Activated naive CD4-positive, alpha-beta T cell treated with anti-CD3 and anti-CD28 coated beads, Interleukin-2, amount 10 ng/mL, durations not matched to agents 7 days and 5 days (primary cell): ENCODE measurements at regions not wholly inside any gene's neighbourhood (a gene's known extent, or its start where the extent isn't known, plus 50 kb on each side); places are given as distances from the start of the nearest gene placed in this dataset.
"Not testable (repeated sequence)": the region's sequence is repeated elsewhere in the genome, so short reads cannot be mapped to it uniquely, and the experiment has no call there.

Experiments
- CTCF ChIA-PET: fragments of 350-600 bp; sonication (Branson Sonifier 250); formaldehyde crosslinking; loops from one replicate; lab custom pipeline; 2021; ENCODE audit warnings: antibody characterized with exemption; lab: Charles Lee
- DNase-seq: peaks from one replicate; pipeline ENCODE4 v3.0.0-alpha.2; 2020
- H3K27ac Mint-ChIP-seq: one replicate; pipeline ENCODE4 v1.8.0; 2021; ENCODE audit warnings: mild to moderate bottlenecking, moderate library complexity, mixed read lengths
- H3K27me3 Mint-ChIP-seq: one replicate; pipeline ENCODE4 v1.8.0; 2021; ENCODE audit warnings: mild to moderate bottlenecking, mixed read lengths
- H3K36me3 Mint-ChIP-seq: one replicate; pipeline ENCODE4 v1.8.0; 2021; ENCODE audit warnings: mixed read lengths
- H3K4me1 Mint-ChIP-seq: one replicate; pipeline ENCODE4 v1.8.0; 2021; ENCODE audit warnings: mixed read lengths
- H3K4me3 Mint-ChIP-seq: one replicate; pipeline ENCODE4 v1.8.0; 2021; ENCODE audit warnings: mild to moderate bottlenecking, moderate library complexity, mixed read lengths
- H3K9me3 Mint-ChIP-seq: one replicate; pipeline ENCODE4 v1.8.0; 2021; ENCODE audit warnings: mixed read lengths

DNA sequence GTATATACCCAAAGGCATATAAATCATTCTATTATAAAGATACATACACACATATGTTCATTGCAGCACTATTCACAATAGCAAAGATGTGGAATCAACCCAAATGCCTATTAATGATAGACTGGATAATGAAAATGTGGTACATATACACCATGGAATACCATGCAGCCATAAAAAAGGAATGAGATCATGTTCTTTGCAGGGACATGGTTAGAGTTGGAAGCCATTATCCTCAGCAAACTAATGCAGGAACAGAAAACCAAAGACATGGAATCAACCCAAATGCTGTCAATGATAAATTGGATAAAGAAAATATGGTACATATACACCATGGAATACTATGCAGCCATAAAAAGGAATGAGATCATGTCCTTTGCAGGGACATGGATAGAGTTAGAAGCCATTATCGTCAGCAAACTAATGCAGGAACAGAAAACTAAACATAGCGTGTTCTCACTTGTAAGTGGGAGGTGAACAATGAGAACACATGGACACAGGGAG lies 166.4 kb downstream of the TPBG start:
- CTCF ChIA-PET, H3K27me3 Mint-ChIP-seq, DNase-seq, H3K4me1 Mint-ChIP-seq, H3K36me3 Mint-ChIP-seq, H3K4me3 Mint-ChIP-seq, H3K9me3 Mint-ChIP-seq, H3K27ac Mint-ChIP-seq: not testable (repeated sequence)

DNA sequence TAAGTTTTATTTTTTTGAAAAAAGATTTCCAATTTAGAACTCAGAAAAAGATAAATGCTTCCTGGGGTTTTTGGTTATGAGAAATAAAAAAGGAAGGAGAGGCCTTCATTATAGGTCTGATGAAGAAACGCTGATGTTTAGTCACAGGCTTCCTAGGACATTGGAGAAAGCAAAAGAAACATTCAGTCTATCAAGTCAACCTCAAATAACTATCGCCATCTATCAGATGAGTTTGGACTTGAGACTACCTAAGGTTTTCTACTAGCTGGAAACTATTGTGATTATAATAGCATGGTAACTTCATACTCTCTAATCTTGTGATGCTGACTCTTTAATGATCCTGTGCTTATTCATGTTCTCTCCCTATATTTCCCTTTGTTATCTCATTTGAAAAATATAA lies 171.3 kb downstream of the TPBG start:
- CTCF ChIA-PET = no interaction called here

DNA sequence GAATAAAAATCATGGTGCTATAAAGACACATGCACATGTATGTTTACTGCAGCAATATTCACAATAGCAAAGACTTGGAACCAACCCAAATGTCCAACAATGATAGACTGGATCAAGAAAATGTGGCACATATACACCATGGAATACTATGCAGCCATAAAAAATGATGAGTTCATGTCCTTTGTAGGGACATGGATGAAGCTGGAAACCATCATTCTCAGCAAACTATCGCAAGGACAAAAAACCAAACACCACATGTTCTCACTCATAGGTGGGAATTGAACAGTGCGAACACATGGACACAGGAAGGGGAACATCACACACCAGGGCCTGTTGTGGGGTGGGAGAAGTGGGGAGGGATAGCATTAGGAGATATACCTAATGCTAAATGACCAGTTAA lies 185.9 kb downstream of the TPBG start:
- H3K9me3 Mint-ChIP-seq, H3K27ac Mint-ChIP-seq, H3K4me3 Mint-ChIP-seq, DNase-seq, CTCF ChIA-PET, H3K36me3 Mint-ChIP-seq, H3K4me1 Mint-ChIP-seq, H3K27me3 Mint-ChIP-seq: not testable (repeated sequence)

More for the DNA sequence above, 171.3 kb downstream of the TPBG start:
- H3K9me3 Mint-ChIP-seq = no peaks in the 10 kb centered on the region
- H3K4me3 Mint-ChIP-seq = no peak overlapping the region
- no peaks in the 10 kb centered on the region for H3K4me1 Mint-ChIP-seq
- no peak for DNase-seq
- H3K27me3 Mint-ChIP-seq = no peaks in the 10 kb centered on the region
- no peaks in the 10 kb centered on the region for H3K36me3 Mint-ChIP-seq
- H3K27ac Mint-ChIP-seq = no peak overlapping the region

DNA sequence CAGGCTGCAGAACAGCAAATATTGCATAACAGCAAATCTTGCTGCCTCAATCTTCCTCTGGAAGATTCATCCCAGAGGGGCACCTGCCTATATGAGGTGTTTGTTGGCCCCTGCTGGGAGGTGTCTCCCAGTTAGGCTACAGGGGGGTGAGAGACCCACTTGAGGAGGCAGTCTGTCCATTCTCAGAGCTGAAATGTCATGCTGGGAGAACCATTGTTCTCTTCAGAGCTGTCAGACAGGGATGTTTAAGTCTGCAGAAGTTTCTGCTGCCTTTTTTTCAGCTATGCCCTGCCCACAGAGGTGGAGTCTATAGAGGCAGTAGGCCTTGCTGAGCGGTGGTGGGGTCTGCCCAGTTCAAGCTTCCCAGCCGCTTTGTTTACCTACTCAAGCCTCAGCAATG lies 187.7 kb downstream of the TPBG start:
- DNase-seq, H3K4me3 Mint-ChIP-seq, H3K27ac Mint-ChIP-seq, H3K4me1 Mint-ChIP-seq, H3K36me3 Mint-ChIP-seq, H3K27me3 Mint-ChIP-seq, H3K9me3 Mint-ChIP-seq: not testable (repeated sequence)
- CTCF ChIA-PET = interaction anchor here (1.0 kb wide), 1 partner anchor 281 kb away, joined by 3 read pairs; no protein-coding TSS in a partner anchor

DNA sequence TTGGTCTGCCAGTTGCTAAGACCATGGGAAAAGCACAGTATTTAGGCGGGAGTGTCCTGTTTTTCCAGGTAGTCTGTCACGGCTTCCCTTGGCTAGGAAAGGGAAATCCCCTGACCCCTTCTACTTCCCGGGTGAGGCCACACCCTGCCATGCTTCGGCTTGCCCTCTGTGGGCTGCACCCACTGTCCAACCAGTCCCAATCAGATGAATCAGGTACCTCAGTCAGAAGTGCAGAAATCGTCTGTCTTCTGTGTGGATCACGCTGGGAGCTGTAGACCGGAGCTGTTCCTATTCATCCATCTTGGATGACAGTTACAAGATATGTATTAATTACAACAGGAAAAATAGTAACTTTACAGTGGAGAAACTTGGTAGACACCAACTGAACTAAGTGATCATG lies 188.2 kb downstream of the TPBG start:
- no peaks in the 10 kb centered on the region for H3K4me1 Mint-ChIP-seq

DNA sequence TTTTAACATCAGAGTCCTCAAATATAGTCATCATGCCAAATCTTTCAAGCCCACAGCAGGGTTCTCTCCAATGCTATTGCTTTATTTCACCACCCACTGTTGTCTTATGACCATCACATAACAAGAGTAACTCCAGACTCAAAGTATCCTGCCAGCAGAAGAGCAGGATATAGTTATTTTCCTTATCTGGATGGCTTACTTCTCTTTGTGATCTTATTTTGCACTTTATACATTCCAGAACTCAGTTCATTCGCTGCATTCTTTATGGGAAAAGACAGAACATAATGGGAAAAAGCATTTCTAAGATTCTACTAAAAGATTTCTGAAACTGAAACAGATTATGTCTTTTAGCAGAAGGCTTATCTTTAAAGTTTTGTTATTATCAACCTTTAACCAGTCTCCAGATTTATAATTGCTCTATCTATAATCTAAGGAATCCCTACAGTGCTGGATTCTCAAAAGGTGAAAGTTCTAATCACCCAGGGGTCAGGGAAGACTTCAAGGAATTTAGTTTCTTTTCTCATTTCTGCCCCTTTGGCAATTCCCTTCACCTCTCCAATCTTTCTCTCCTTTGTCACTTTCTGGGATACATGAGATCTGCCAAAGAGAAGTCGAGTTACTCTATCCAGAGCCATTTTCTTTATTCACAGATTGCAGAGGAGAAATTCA lies 190.4 kb downstream of the TPBG start:
- CTCF ChIA-PET = no interaction called here
- H3K9me3 Mint-ChIP-seq = peaks cover 4% of the 10 kb centered on the region
- DNase-seq = no peak
- H3K27ac Mint-ChIP-seq = no peak overlapping the region
- H3K36me3 Mint-ChIP-seq = no peaks in the 10 kb centered on the region
- no peak overlapping the region for H3K4me3 Mint-ChIP-seq
- no peaks in the 10 kb centered on the region for H3K4me1 Mint-ChIP-seq
- H3K27me3 Mint-ChIP-seq = no peaks in the 10 kb centered on the region

More for the DNA sequence above, 188.2 kb downstream of the TPBG start:
- no peak for DNase-seq
- Mint-ChIP-seq H3K4me3 (no peak overlapping the region), H3K27me3 (no peaks in the 10 kb centered on the region), H3K27ac (no peak overlapping the region), H3K36me3 (no peaks in the 10 kb centered on the region), H3K9me3 (peaks cover 2% of the 10 kb centered on the region)
- CTCF ChIA-PET = interaction anchor here (1.0 kb wide), 1 partner anchor 282 kb away, joined by 3 read pairs; no protein-coding TSS in a partner anchor

DNA sequence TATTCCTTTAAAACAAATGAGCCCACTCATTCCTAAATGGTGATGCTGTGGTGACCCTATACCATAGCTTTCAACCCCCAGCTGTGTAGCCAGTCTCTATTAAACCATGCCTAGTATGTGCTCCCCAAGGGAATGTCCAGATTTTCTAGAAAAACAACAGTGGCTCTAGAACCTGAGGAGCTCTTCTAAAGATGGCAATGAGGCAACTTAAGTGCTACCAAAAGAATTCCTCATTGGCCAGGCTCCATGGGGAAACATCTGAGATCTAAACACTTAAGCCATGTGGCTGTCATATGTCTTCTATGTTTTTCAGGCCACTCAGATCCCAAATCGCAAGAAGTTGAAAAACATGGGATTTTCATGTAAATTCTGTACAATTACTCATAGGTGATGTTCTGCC lies 191.0 kb downstream of the TPBG start:
- H3K4me3 Mint-ChIP-seq = no peak overlapping the region
- DNase-seq = no peak
- H3K9me3 Mint-ChIP-seq = peaks cover 4% of the 10 kb centered on the region
- no peak overlapping the region for H3K27ac Mint-ChIP-seq
- H3K4me1 Mint-ChIP-seq = no peaks in the 10 kb centered on the region
- H3K36me3 Mint-ChIP-seq = no peaks in the 10 kb centered on the region
- no peaks in the 10 kb centered on the region for H3K27me3 Mint-ChIP-seq
- CTCF ChIA-PET = no interaction called here

DNA sequence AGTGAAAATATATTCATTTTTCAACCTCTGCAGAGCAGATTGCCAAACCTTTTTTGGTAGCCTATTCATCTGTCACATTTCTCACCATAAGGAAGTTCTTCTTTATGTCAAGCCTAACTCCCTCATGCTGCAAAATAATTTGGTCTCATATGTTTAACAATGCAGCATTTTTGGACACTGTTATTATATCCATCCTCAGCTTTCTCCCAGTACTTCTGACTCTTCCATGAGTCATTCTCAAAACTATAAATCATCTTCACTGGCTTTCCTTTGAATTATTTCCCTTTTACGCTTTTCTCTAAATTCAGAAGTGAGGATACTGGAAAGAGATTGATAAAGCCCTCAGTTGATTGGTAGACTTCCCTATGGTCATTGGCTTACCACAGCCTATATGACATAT lies 192.2 kb downstream of the TPBG start:
- CTCF ChIA-PET = no interaction called here
- no peaks in the 10 kb centered on the region for H3K27me3 Mint-ChIP-seq
- DNase-seq = no peak
- no peak overlapping the region for H3K27ac Mint-ChIP-seq
- H3K36me3 Mint-ChIP-seq = no peaks in the 10 kb centered on the region
- no peak overlapping the region for H3K4me3 Mint-ChIP-seq
- H3K9me3 Mint-ChIP-seq = peaks cover 2% of the 10 kb centered on the region
- no peaks in the 10 kb centered on the region for H3K4me1 Mint-ChIP-seq

DNA sequence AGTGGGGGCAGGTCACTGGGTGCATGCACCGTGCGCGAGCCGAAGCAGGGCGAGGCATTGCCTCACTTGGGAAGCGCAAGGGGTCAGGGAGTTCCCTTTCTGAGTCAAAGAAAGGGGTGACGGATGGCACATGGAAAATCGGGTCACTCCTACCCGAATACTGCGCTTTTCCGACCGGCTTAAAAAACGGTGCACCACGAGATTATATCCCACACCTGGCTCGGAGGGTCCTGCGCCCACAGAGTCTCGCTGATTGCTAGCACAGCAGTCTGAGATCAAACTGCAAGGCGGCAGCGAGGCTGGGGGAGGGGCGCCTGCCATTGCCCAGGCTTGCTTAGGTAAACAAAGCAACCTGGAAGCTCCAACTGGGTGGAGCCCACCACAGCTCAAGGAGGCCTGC lies 194.9 kb downstream of the TPBG start:
- H3K27me3 Mint-ChIP-seq, H3K4me1 Mint-ChIP-seq, H3K4me3 Mint-ChIP-seq, CTCF ChIA-PET, H3K36me3 Mint-ChIP-seq, H3K9me3 Mint-ChIP-seq, DNase-seq, H3K27ac Mint-ChIP-seq: not testable (repeated sequence)

DNA sequence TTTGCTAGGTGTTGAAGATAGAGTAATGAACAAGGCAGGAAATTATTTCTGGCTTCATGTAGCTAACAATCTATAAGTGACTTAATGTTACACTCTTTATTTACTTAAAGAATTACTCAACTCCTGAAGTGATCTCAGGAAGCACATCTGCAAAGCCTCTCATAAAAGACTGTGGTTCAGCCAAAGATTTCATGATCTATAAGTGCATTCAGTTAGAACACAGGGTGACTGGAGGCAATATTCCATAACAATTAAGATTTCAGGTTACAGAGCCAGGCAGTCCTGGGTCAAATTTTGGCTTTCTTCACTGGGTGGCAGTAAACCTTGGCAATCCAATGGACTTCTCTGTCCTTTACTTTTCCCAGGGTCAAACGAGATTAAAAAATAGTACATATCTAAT lies 204.0 kb downstream of the TPBG start:
- H3K27me3 Mint-ChIP-seq = no peaks in the 10 kb centered on the region
- H3K4me3 Mint-ChIP-seq = no peak overlapping the region
- no peaks in the 10 kb centered on the region for H3K4me1 Mint-ChIP-seq
- no peak overlapping the region for H3K27ac Mint-ChIP-seq
- no peak for DNase-seq
- no peaks in the 10 kb centered on the region for H3K36me3 Mint-ChIP-seq
- CTCF ChIA-PET = no interaction called here
- H3K9me3 Mint-ChIP-seq = no peaks in the 10 kb centered on the region

DNA sequence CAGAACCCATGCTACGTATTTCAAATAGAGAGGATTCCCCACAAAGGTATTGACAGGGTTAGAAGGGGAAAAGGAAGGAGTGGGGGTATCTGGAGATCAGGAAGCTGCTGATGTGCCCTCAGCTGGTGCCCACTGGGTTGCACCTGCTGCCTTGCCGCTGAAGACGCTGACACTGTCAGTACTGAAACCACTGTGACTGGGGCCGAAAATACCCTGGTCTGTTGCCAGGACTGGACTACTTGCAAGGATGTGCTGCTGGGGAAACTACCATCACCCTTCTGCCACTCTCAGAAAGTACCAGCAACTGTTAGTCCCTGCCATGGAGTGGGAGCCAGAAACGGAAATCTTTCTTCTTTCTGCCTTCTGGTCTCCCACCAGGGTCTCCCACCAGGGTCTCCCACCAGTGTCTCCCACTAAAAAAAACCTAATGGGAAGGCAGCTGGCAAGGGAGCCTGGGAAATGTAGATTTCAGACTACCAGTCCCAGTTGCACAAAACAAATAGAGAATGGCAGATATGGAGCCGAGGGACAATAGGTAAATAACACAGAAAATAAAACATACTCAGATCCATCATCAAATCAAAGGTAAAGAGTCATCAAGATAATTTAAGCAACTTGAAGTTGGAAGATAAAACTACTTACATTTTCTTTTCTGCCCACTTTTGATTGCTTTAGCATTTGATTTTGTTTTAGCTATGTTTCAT lies 204.8 kb downstream of the TPBG start:
- Mint-ChIP-seq H3K36me3 (no peaks in the 10 kb centered on the region), H3K27me3 (no peaks in the 10 kb centered on the region), H3K27ac (no peak overlapping the region), H3K4me3 (no peak overlapping the region), H3K9me3 (no peaks in the 10 kb centered on the region), H3K4me1 (no peaks in the 10 kb centered on the region)
- DNase-seq = no peak
- CTCF ChIA-PET = no interaction called here

DNA sequence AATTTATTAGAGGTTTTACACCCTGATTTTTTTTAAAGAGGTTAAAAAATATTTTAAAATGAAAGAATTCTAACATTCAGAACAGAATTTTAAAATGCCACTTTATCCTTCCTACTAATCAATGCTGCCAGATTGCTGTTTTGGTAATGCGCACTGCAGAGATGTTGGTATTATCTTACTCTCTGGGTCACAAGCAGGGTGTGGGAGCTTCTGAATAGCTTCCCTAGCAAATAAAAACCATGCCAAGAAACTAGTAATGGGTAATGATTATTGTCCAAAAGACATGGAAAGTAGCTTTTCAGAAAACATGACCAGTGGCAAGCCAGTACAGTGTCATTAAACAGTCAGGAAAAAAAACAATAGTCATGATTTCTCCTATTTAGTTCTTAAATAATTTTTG lies 205.4 kb downstream of the TPBG start:
- Mint-ChIP-seq H3K4me1 (no peaks in the 10 kb centered on the region), H3K9me3 (no peaks in the 10 kb centered on the region), H3K27me3 (no peaks in the 10 kb centered on the region), H3K4me3 (no peak overlapping the region), H3K27ac (no peak overlapping the region), H3K36me3 (no peaks in the 10 kb centered on the region)
- DNase-seq = no peak
- CTCF ChIA-PET = no interaction called here

DNA sequence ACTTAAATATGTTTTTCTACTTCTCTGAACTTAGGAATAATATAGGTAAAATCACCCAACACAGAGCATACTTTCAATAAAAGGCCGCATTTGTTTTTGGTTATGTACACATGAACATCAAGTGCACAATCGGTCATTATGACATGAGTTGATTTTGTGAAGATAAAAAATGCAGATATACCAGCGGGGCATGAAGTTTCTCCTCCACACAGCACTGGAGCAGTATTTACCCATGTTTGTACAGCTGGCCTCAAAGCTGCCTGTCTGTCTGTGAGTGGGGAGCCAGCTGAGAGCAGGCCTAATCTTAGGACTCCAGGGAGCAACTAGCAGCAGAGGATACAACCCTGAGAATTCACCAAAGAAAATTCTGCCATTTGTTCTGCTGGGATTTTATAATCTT lies 206.5 kb downstream of the TPBG start:
- no peak overlapping the region for H3K27ac Mint-ChIP-seq
- no peaks in the 10 kb centered on the region for H3K27me3 Mint-ChIP-seq
- no peaks in the 10 kb centered on the region for H3K9me3 Mint-ChIP-seq
- DNase-seq = no peak
- H3K4me3 Mint-ChIP-seq = no peak overlapping the region
- H3K4me1 Mint-ChIP-seq = no peaks in the 10 kb centered on the region
- no peaks in the 10 kb centered on the region for H3K36me3 Mint-ChIP-seq
- CTCF ChIA-PET = no interaction called here

DNA sequence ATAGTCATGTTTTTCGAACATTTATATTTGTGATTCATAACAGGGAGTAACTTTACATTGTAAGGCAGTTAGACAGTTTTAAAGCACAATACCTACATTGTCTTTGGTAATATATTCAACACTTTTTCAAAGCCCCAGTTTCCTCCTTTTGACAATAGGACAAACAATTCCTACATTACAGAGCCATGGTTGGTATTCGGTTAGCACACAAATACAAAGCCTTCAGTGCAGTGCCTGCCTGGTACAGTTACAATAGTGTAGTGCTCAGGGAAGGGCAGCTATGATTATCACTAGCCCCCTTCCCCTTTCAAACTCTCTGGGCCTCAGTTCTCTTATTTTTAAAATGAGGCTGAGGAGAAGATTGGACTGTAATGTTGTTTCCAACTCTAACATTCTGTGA lies 207.8 kb downstream of the TPBG start:
- no peak overlapping the region for H3K4me3 Mint-ChIP-seq
- H3K27ac Mint-ChIP-seq = no peak overlapping the region
- H3K4me1 Mint-ChIP-seq = no peaks in the 10 kb centered on the region
- CTCF ChIA-PET = no interaction called here
- H3K36me3 Mint-ChIP-seq = no peaks in the 10 kb centered on the region
- H3K9me3 Mint-ChIP-seq = peaks cover 5% of the 10 kb centered on the region
- no peaks in the 10 kb centered on the region for H3K27me3 Mint-ChIP-seq
- no peak for DNase-seq

DNA sequence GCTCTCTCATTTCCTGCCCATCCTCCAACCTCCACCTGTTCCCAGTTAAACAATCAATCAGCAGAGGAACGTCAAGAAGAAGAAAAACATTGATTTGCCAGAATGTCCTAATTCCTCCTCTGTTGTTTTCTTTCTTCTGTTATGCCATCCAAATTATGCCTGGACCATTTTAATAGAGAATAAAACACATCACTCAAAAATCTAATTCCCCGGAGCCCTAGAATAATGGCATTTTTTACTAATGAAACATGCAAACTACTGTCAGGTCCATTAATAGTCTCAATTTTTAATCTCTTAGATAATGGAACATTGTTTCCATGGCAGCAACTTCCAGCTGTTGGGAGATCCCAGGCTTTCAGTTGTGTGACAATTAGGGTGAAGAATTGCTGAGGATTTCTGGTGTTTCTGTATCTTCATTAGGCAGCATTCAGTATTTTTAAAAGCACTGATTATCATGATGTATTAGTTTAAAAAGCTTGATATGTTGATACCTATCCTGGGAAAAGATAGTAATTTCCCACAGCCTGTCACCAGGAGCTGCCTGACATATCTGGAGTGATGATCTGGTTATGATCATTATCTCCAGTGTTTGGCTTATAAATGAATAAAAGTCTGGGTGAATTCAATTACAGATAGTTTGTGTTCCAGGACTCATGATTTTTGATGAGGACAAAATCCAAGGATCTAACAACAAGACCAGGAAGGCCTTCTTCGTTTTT lies 209.8 kb downstream of the TPBG start:
- no peaks in the 10 kb centered on the region for H3K4me1 Mint-ChIP-seq
- peaks cover 5% of the 10 kb centered on the region for H3K9me3 Mint-ChIP-seq
- CTCF ChIA-PET = no interaction called here
- no peak for DNase-seq
- H3K36me3 Mint-ChIP-seq = no peaks in the 10 kb centered on the region
- H3K27me3 Mint-ChIP-seq = no peaks in the 10 kb centered on the region
- H3K27ac Mint-ChIP-seq = no peak overlapping the region
- no peak overlapping the region for H3K4me3 Mint-ChIP-seq
